A673 (cell line): ENCODE measurements at regions not wholly inside any gene's neighbourhood (a gene's known extent, or its start where the extent isn't known, plus 50 kb on each side); places are given as distances from the start of the nearest gene placed in this dataset.

ENCODE experiments used
- BruUV-seq: library from RNA; stranded (reverse); fragments of 400-500 nt; replicated peaks from 2 replicates; lab custom pipeline; 2021; lab: Mats Ljungman, UMichigan
- CTCF ChIA-PET: fragments of 300-600 bp; sonication (Branson Sonifier 250); formaldehyde crosslinking; loops from one replicate; lab custom pipeline; 2022; ENCODE audit warnings: antibody characterized with exemption; lab: Charles Lee
- POLR2A ChIA-PET: fragments of 300-600 bp; sonication (Branson Sonifier 250); formaldehyde crosslinking; loops from one replicate; lab custom pipeline; 2022; ENCODE audit warnings: antibody characterized with exemption; ENCODE audit not compliant: low non-redundant PET; lab: Charles Lee
- DNase-seq: peaks from one replicate; pipeline ENCODE4 v3.0.0-alpha.2; 2015; ENCODE audit warnings: low spot score
- H3K27ac ChIP-seq: fragments of 200-600 bp; sonication (generic); 2 replicates; pipeline ENCODE4 v1.5.1; 2016; ENCODE audit warnings: mixed run types, low read depth, mild to moderate bottlenecking, mixed read lengths, antibody characterized with exemption, low read length; ENCODE audit not compliant: poor library complexity, severe bottlenecking
- H3K27me3 ChIP-seq: fragments of 200-600 bp; sonication (generic); replicated peaks from 2 replicates; pipeline ENCODE4 v1.6.1; 2017; ENCODE audit warnings: mixed run types, low read depth, mild to moderate bottlenecking, mixed read lengths, antibody characterized with exemption, low read length; ENCODE audit not compliant: insufficient read depth, poor library complexity
- H3K36me3 ChIP-seq: fragments of 200-600 bp; sonication (generic); 2 replicates; pipeline ENCODE4 v1.6.1; 2016; ENCODE audit warnings: mixed run types, mild to moderate bottlenecking, mixed read lengths, antibody characterized with exemption, low read length; ENCODE audit not compliant: insufficient read depth, poor library complexity, severe bottlenecking
- H3K4me1 ChIP-seq: fragments of 200-600 bp; sonication (generic); 2 replicates; pipeline ENCODE4 v1.6.1; 2017; ENCODE audit warnings: mixed run types, mild to moderate bottlenecking, mixed read lengths, antibody characterized with exemption, low read length; ENCODE audit not compliant: insufficient read depth, poor library complexity, severe bottlenecking
- H3K4me3 ChIP-seq: fragments of 200-600 bp; sonication (generic); 2 replicates; pipeline ENCODE4 v1.5.1; 2016; ENCODE audit warnings: low read depth, mixed run types, mild to moderate bottlenecking, mixed read lengths, low read length; ENCODE audit not compliant: poor library complexity, severe bottlenecking
- H3K9me3 ChIP-seq: fragments of 200-600 bp; sonication (generic); 2 replicates; pipeline ENCODE4 v1.6.1; 2016; ENCODE audit warnings: mixed run types, low read depth, mild to moderate bottlenecking, mixed read lengths, antibody characterized with exemption, low read length; ENCODE audit not compliant: poor library complexity, severe bottlenecking
- EZH2 ChIP-seq: fragments of 200-600 bp; sonication (generic); IDR thresholded peaks from 2 replicates; pipeline ENCODE4 v1.6.1; 2017; ENCODE audit warnings: borderline replicate concordance, low read depth, mild to moderate bottlenecking, mixed read lengths, antibody characterized with exemption, low read length; ENCODE audit not compliant: poor library complexity, severe bottlenecking
- intact Hi-C: fragments of 100-400 bp; cut with micrococcal nuclease; formaldehyde crosslinking; loops from one replicate; pipeline ENCODE4 v1.10.0; 2022; ENCODE audit not compliant: unreplicated experiment
- TF ChIP-seq, protein P1 (sequence below): fragments of 300-800, 200-600 bp; sonication (generic); conservative IDR thresholded peaks from 2 replicates; pipeline ENCODE4 v1.5.1; 2017; ENCODE audit warnings: low read depth, mild to moderate bottlenecking, antibody characterized with exemption, low read length, moderate library complexity, mixed read lengths

DNA sequence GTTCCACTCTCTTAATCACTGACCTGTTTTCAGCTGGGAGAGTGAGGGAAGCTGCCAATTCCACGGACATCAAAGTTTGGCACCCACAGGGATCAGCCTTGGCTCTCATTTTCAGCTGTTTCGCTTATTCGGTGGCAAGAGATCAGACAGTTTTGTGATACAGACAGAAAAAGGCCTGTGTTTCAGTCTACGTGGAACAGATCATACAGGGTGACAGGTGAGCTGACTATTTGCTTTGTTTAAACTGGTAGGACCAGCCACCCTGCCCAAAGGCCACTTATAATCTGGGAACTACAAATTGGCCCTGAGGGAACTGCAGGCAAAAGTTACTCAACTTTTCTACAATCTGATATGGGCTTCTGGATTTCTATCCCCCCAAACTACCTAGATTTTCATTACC lies 128.6 kb downstream of the ZNF467 start:
- Histone ChIP-seq H3K36me3 (no peaks in the 10 kb centered on the region), H3K9me3 (no peaks in the 10 kb centered on the region), H3K27ac (no peak overlapping the region), H3K4me1 (no peaks in the 10 kb centered on the region), H3K4me3 (no peak overlapping the region), H3K27me3 (no peaks in the 10 kb centered on the region)
- intact Hi-C loops: no loop called here
- no peak for DNase-seq
- no TSS peak for BruUV-seq
- CTCF ChIA-PET: interaction anchor here (0.6 kb wide), 1 partner anchor 16 kb away, joined by 4 read pairs; no protein-coding TSS in a partner anchor
- TF ChIP-seq, protein P1, sequence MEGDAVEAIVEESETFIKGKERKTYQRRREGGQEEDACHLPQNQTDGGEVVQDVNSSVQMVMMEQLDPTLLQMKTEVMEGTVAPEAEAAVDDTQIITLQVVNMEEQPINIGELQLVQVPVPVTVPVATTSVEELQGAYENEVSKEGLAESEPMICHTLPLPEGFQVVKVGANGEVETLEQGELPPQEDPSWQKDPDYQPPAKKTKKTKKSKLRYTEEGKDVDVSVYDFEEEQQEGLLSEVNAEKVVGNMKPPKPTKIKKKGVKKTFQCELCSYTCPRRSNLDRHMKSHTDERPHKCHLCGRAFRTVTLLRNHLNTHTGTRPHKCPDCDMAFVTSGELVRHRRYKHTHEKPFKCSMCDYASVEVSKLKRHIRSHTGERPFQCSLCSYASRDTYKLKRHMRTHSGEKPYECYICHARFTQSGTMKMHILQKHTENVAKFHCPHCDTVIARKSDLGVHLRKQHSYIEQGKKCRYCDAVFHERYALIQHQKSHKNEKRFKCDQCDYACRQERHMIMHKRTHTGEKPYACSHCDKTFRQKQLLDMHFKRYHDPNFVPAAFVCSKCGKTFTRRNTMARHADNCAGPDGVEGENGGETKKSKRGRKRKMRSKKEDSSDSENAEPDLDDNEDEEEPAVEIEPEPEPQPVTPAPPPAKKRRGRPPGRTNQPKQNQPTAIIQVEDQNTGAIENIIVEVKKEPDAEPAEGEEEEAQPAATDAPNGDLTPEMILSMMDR: no peak
- no peak for TF ChIP-seq EZH2
- POLR2A ChIA-PET: no interaction called here

DNA sequence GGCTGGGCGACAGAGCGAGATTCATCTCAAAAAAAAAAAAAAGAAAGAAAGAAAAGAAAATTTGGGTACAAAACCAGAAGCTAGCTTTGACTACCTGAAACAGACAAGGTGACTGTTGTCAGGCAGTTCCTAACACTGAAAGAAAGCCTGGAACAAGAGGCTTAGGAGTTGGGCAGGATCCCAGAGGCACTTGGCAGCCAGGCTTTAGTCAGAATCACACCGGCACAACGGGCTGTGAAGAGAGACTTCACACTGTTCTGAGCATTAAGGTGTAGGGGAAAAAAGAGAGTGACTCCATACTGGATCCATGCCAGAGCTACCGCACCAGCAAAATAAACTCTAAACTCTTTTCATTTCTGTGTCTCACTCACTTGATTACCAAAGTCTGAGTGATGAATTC lies 130.8 kb downstream of the ZNF467 start:
- Histone ChIP-seq H3K4me3 (no peak overlapping the region), H3K9me3 (no peaks in the 10 kb centered on the region), H3K4me1 (no peaks in the 10 kb centered on the region), H3K27ac (no peak overlapping the region), H3K36me3 (no peaks in the 10 kb centered on the region), H3K27me3 (peaks cover 1% of the 10 kb centered on the region)
- BruUV-seq: no TSS peak
- ChIA-PET POLR2A (interaction anchor here (0.6 kb wide), 1 partner anchor 805 kb away, joined by 5 read pairs; no protein-coding TSS in a partner anchor), CTCF (no interaction called here)
- intact Hi-C loops: no loop called here
- no peak for TF ChIP-seq EZH2
- TF ChIP-seq, protein P1: no peak
- DNase-seq: no peak

- peaks cover 6% of the 10 kb centered on the region for H3K27me3 ChIP-seq
- H3K9me3 ChIP-seq: no peaks in the 10 kb centered on the region
- H3K27ac ChIP-seq: no peak overlapping the region
- POLR2A ChIA-PET: interaction anchor here (0.6 kb wide), 1 partner anchor 14 kb away, joined by 3 read pairs; no protein-coding TSS in a partner anchor
- CTCF ChIA-PET: no interaction called here
- H3K4me1 ChIP-seq: no peaks in the 10 kb centered on the region
- intact Hi-C loops: no loop called here
- H3K4me3 ChIP-seq: no peak overlapping the region
- no TSS peak for BruUV-seq
- TF ChIP-seq, protein P1: no peak
- no peak for TF ChIP-seq EZH2
- H3K36me3 ChIP-seq: no peaks in the 10 kb centered on the region
- no peak for DNase-seq
These were observed 134.6 kb downstream of the ZNF467 start for GRCh38 chr7:149638566-149639320.
